ENCODE measurements at regions not wholly inside any gene's neighbourhood (a gene's known extent, or its start where the extent isn't known, plus 50 kb on each side); places are given as distances from the start of the nearest gene placed in this dataset.

DNA sequence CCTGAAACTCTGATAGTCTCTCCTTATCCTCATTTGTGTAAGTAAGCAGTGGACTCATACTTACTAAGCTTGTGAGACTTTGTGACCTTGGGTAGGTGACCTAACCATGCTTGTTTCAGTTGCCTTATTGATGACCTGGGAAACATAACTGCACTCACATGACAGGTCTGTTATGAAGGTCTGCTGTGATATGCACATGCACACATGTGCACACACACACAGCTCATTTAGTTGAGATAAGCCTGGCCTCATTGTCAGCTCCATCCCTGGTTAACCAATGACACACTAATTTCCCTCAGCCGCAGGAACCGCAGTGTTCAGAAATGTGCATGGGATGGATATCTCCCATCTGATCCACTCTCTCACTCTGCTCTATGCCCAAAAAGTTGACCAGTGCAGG, 177.2 kb downstream of the GPAM start:
- no peak overlapping the region for H3K27ac Mint-ChIP-seq (ENCODE audit: unreplicated experiment)
- no peak for DNase-seq
- no peaks in the 10 kb centered on the region for H3K4me1 Mint-ChIP-seq (ENCODE audit: low read depth, unreplicated experiment)
- intact Hi-C loops (cut with micrococcal nuclease; ENCODE audit: unreplicated experiment): no loop called here
- no peaks in the 10 kb centered on the region for H3K9me3 Mint-ChIP-seq (ENCODE audit: low read depth, unreplicated experiment)
- TF ChIP-seq, protein P1, sequence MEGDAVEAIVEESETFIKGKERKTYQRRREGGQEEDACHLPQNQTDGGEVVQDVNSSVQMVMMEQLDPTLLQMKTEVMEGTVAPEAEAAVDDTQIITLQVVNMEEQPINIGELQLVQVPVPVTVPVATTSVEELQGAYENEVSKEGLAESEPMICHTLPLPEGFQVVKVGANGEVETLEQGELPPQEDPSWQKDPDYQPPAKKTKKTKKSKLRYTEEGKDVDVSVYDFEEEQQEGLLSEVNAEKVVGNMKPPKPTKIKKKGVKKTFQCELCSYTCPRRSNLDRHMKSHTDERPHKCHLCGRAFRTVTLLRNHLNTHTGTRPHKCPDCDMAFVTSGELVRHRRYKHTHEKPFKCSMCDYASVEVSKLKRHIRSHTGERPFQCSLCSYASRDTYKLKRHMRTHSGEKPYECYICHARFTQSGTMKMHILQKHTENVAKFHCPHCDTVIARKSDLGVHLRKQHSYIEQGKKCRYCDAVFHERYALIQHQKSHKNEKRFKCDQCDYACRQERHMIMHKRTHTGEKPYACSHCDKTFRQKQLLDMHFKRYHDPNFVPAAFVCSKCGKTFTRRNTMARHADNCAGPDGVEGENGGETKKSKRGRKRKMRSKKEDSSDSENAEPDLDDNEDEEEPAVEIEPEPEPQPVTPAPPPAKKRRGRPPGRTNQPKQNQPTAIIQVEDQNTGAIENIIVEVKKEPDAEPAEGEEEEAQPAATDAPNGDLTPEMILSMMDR (IDR thresholded peaks at IDR 0.05; ENCODE audit: unreplicated experiment): no peak
- no TSS peak for BruUV-seq (replicated peaks)
- H3K27me3 Mint-ChIP-seq (ENCODE audit: unreplicated experiment): peaks cover 31% of the 10 kb centered on the region
- no peaks in the 10 kb centered on the region for H3K36me3 Mint-ChIP-seq (ENCODE audit: insufficient read depth, unreplicated experiment)
- no peak overlapping the region for H3K4me3 Mint-ChIP-seq (ENCODE audit: low read depth, unreplicated experiment)
- CTCF ChIA-PET: no interaction called here

DNA sequence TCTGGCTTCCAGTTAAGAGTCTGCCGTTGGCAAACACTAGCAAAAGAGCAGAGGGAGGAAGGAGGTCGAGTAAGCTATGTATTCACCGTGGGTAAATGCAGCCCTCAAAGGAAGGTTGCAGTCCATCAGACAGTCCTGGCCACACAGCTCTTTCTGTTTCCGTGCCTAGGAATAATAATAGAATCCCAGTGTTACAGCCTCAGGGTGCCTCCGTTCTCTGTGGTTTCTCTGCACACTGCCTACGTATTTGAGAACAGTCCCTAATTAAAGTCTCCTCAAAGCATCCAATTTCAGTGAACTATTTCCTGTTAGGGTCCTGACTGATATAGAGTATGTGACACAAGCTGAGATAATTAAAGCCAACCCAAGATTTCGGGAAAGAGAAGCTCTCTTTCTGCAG, 176.7 kb downstream of the GPAM start:
- no peaks in the 10 kb centered on the region for H3K9me3 Mint-ChIP-seq (ENCODE audit: low read depth, unreplicated experiment)
- CTCF ChIA-PET: no interaction called here
- DNase-seq: no peak
- H3K27me3 Mint-ChIP-seq (ENCODE audit: unreplicated experiment): peaks cover 35% of the 10 kb centered on the region
- intact Hi-C loops (cut with micrococcal nuclease; ENCODE audit: unreplicated experiment): no loop called here
- H3K36me3 Mint-ChIP-seq (ENCODE audit: insufficient read depth, unreplicated experiment): no peaks in the 10 kb centered on the region
- H3K27ac Mint-ChIP-seq (ENCODE audit: unreplicated experiment): no peak overlapping the region
- H3K4me1 Mint-ChIP-seq (ENCODE audit: low read depth, unreplicated experiment): no peaks in the 10 kb centered on the region
- BruUV-seq (replicated peaks): no TSS peak
- no peak overlapping the region for H3K4me3 Mint-ChIP-seq (ENCODE audit: low read depth, unreplicated experiment)
- TF ChIP-seq, protein P1 (IDR thresholded peaks at IDR 0.05; ENCODE audit: unreplicated experiment): no peak

DNA sequence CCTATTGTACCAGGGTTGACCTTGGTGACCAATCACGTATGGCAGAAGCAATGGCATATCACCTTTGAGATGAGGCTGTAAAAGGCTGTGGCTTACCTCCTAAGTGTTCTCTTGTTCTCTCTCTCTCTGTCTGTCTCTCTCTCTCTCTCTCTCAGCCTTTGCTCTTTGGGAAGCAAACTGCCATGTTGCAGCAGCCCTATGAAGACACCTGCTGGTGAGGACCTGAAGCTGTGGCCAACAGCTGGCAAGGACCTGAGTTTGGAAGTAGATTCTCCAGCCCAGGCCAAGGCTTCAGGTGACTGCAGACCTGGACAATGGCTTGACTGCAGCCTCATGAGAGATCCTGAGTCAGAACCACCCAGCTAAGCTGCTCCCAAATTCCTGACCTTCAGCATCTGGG, 161.4 kb downstream of the GPAM start:
- intact Hi-C loops (cut with micrococcal nuclease; ENCODE audit: unreplicated experiment): no loop called here
- Mint-ChIP-seq H3K27me3 (ENCODE audit: unreplicated experiment) (peaks cover 24% of the 10 kb centered on the region), H3K27ac (ENCODE audit: unreplicated experiment) (no peak overlapping the region), H3K9me3 (ENCODE audit: low read depth, unreplicated experiment) (no peaks in the 10 kb centered on the region), H3K36me3 (ENCODE audit: insufficient read depth, unreplicated experiment) (no peaks in the 10 kb centered on the region), H3K4me3 (ENCODE audit: low read depth, unreplicated experiment) (no peak overlapping the region), H3K4me1 (ENCODE audit: low read depth, unreplicated experiment) (no peaks in the 10 kb centered on the region)
- CTCF ChIA-PET: interaction anchor here (0.6 kb wide), 1 partner anchor 524 kb away, joined by 4 read pairs; no protein-coding TSS in a partner anchor
- TF ChIP-seq, protein P1 (IDR thresholded peaks at IDR 0.05; ENCODE audit: unreplicated experiment): no peak
- DNase-seq: no peak
- no TSS peak for BruUV-seq (replicated peaks)

DNA sequence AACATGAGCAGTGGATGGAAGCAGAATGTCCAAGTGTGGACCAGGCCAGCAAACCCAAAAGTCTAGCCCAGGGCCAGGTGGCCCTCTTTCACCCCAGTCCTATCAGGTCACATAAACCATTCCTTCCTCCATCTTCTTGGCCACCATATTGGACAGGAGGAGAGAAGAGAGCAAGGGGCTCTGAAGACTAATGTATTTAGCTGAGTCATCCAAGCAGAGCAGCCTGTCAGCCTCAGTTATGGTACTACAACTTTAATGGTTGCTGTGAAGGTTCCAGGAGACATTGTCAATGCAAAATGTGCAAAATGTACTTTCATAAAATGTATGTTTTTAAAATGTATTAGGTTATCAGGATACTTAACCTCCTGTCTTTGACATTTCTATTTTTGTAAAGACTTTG, 159.5 kb downstream of the GPAM start:
- TF ChIP-seq, protein P1 (IDR thresholded peaks at IDR 0.05; ENCODE audit: unreplicated experiment): no peak
- Mint-ChIP-seq H3K27ac (ENCODE audit: unreplicated experiment) (no peak overlapping the region), H3K27me3 (ENCODE audit: unreplicated experiment) (peaks cover 24% of the 10 kb centered on the region), H3K4me3 (ENCODE audit: low read depth, unreplicated experiment) (no peak overlapping the region), H3K36me3 (ENCODE audit: insufficient read depth, unreplicated experiment) (no peaks in the 10 kb centered on the region), H3K4me1 (ENCODE audit: low read depth, unreplicated experiment) (no peaks in the 10 kb centered on the region), H3K9me3 (ENCODE audit: low read depth, unreplicated experiment) (no peaks in the 10 kb centered on the region)
- CTCF ChIA-PET: no interaction called here
- DNase-seq: no peak
- BruUV-seq (replicated peaks): no TSS peak
- intact Hi-C loops (cut with micrococcal nuclease; ENCODE audit: unreplicated experiment): no loop called here

DNA sequence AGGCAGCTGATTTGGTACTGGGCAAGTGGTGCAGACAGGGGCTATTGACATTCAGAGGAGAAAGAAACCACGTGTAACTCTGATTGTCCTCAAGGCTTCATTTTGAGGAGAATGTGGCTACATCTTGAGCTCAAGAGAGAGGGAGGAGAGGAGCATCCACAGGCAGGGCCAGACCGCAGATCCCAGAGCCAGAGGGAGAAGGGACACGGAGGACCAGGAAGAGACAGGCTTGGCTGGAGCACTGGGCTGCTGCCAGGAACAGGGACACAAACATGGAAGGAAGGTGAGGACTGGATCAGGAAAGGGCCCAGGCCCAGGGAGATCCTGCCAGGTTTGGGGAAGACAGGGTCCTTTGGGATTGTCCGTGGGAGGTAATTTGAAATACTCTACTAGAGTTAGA, 158.3 kb downstream of the GPAM start:
- CTCF ChIA-PET: no interaction called here
- Mint-ChIP-seq H3K27ac (ENCODE audit: unreplicated experiment) (no peak overlapping the region), H3K4me1 (ENCODE audit: low read depth, unreplicated experiment) (no peaks in the 10 kb centered on the region), H3K4me3 (ENCODE audit: low read depth, unreplicated experiment) (no peak overlapping the region), H3K36me3 (ENCODE audit: insufficient read depth, unreplicated experiment) (no peaks in the 10 kb centered on the region), H3K27me3 (ENCODE audit: unreplicated experiment) (peaks cover 24% of the 10 kb centered on the region), H3K9me3 (ENCODE audit: low read depth, unreplicated experiment) (no peaks in the 10 kb centered on the region)
- TF ChIP-seq, protein P1 (IDR thresholded peaks at IDR 0.05; ENCODE audit: unreplicated experiment): no peak
- intact Hi-C loops (cut with micrococcal nuclease; ENCODE audit: unreplicated experiment): no loop called here
- no TSS peak for BruUV-seq (replicated peaks)
- DNase-seq: no peak
